ENCODE measurements at regions not wholly inside any gene's neighbourhood (a gene's known extent, or its start where the extent isn't known, plus 50 kb on each side); places are given as distances from the start of the nearest gene placed in this dataset.

DNA sequence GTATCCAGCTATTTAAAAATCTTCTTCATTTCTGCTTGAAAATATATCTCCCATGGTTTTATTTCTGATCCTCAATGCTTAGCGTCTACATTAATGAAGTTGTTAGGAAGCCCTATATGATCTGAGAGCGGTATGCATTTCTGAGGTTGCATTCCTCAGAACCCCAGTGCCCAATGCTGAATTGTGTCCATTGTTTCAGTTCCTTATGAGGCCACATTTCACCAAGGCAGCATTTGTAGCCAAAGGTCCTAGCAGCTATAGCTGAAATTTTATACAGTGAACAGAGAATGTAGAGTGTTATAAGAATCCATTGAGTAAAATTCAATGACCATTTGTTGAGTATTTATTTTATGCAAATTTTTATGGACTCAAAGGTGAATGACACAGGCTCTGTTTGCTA, 209.5 kb downstream of the PCDH7 start:
- no peak for ATAC-seq
- Histone ChIP-seq H3K27me3 (no peaks in the 10 kb centered on the region), H3K4me1 (no peaks in the 10 kb centered on the region), H3K9me3 (no peaks in the 10 kb centered on the region), H3K27ac (no peak overlapping the region), H3K4me3 (no peak overlapping the region), H3K36me3 (no peaks in the 10 kb centered on the region)
- intact Hi-C loops (cut with DNase I; ENCODE audit: low total_unique reads) = no loop called here
- DNase-seq = no peak
- TF ChIP-seq, protein P1, sequence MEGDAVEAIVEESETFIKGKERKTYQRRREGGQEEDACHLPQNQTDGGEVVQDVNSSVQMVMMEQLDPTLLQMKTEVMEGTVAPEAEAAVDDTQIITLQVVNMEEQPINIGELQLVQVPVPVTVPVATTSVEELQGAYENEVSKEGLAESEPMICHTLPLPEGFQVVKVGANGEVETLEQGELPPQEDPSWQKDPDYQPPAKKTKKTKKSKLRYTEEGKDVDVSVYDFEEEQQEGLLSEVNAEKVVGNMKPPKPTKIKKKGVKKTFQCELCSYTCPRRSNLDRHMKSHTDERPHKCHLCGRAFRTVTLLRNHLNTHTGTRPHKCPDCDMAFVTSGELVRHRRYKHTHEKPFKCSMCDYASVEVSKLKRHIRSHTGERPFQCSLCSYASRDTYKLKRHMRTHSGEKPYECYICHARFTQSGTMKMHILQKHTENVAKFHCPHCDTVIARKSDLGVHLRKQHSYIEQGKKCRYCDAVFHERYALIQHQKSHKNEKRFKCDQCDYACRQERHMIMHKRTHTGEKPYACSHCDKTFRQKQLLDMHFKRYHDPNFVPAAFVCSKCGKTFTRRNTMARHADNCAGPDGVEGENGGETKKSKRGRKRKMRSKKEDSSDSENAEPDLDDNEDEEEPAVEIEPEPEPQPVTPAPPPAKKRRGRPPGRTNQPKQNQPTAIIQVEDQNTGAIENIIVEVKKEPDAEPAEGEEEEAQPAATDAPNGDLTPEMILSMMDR (IDR thresholded peaks at IDR 0.05 in 4 of 5, conservative IDR thresholded peaks at IDR 0.05 in 1 of 5) = no peak
- TF ChIP-seq POLR2A (IDR thresholded peaks at IDR 0.05) = no peak
- in situ Hi-C loops (cut with MboI; ENCODE audit: low sequenced_read_pairs in 4 of 4) = no loop called here

DNA sequence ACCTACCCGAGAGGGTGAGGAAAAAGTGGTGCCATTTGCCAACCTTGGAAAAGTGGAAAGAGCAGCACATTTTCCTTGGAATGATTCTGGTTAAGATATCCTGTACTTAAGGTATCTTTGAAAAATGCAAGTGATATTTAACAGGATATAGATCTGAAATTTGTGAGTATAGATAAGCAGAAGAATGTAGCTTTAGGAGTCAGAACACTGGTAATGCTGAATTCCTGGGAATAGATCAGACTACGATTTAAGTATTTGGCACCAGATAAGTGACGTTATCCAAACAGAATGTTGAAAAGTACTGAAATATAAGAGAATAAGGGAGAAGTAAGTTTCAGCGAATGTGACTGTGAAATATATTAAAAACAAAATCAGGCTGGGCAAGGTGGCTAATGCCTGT, 210.1 kb downstream of the PCDH7 start:
- Histone ChIP-seq H3K9me3 (no peaks in the 10 kb centered on the region), H3K4me1 (no peaks in the 10 kb centered on the region), H3K36me3 (no peaks in the 10 kb centered on the region), H3K27ac (no peak overlapping the region), H3K27me3 (no peaks in the 10 kb centered on the region), H3K4me3 (no peak overlapping the region)
- intact Hi-C loops (cut with DNase I; ENCODE audit: low total_unique reads) = no loop called here
- TF ChIP-seq, protein P1 (IDR thresholded peaks at IDR 0.05 in 4 of 5, conservative IDR thresholded peaks at IDR 0.05 in 1 of 5) = no peak
- TF ChIP-seq POLR2A (IDR thresholded peaks at IDR 0.05) = no peak
- DNase-seq = no peak
- no peak for ATAC-seq
- in situ Hi-C loops (cut with MboI; ENCODE audit: low sequenced_read_pairs in 4 of 4) = no loop called here

DNA sequence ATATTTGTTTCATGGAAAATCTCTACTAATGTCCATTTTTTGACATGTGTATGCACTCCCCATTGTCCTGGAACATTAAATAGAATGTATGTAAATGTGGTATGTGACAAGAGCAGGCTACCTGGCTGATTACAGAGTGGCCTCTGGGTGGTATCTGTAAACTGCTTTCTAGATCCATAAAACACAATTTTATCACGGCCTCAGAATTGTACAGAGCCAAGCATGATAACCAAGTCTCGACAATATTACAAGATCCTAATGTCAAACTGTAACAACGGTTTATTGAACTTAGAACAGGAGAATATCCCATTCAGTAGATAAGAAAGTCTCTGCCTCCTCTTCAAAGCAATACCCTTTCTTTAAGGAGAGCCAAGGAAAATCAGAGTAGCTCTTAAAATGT, 212.4 kb downstream of the PCDH7 start:
- no peak for ATAC-seq
- H3K27ac ChIP-seq = no peak overlapping the region
- no peak for DNase-seq
- in situ Hi-C loops (cut with MboI; ENCODE audit: low sequenced_read_pairs in 4 of 4) = no loop called here
- intact Hi-C loops (cut with DNase I; ENCODE audit: low total_unique reads) = no loop called here
- TF ChIP-seq POLR2A (IDR thresholded peaks at IDR 0.05) = no peak
- TF ChIP-seq, protein P1 (IDR thresholded peaks at IDR 0.05 in 4 of 5, conservative IDR thresholded peaks at IDR 0.05 in 1 of 5) = no peak
- no peaks in the 10 kb centered on the region for H3K36me3 ChIP-seq
- H3K27me3 ChIP-seq = no peaks in the 10 kb centered on the region
- H3K4me3 ChIP-seq = no peak overlapping the region
- H3K4me1 ChIP-seq = no peaks in the 10 kb centered on the region
- H3K9me3 ChIP-seq = no peaks in the 10 kb centered on the region

DNA sequence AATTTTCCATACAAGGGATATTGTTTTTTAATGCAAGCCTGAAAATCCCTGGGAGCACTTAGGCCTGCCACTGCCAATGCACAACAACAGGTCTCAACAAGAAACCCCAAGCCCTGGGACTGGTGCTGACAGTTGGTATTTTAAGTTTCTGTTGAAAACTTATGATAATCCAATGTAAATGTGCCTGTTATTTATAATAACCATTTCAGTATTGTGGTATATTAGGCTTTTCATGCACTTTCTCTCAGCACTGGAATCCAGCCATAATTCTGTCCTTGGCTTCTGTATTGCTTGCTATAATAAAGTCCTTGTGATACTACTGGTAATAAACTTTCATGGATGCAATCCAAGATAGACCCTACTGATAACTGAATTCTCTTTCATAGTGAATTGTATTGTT, 218.9 kb downstream of the PCDH7 start:
- ATAC-seq (no peak), DNase-seq (no peak)
- in situ Hi-C loops (cut with MboI; ENCODE audit: low sequenced_read_pairs in 4 of 4) (no loop called here), intact Hi-C loops (cut with DNase I; ENCODE audit: low total_unique reads) (no loop called here)
- Histone ChIP-seq H3K27ac (no peak overlapping the region), H3K4me1 (no peaks in the 10 kb centered on the region), H3K36me3 (no peaks in the 10 kb centered on the region), H3K27me3 (no peaks in the 10 kb centered on the region), H3K9me3 (no peaks in the 10 kb centered on the region), H3K4me3 (no peak overlapping the region)
- TF ChIP-seq, protein P1 (IDR thresholded peaks at IDR 0.05 in 4 of 5, conservative IDR thresholded peaks at IDR 0.05 in 1 of 5) = no peak
- no peak for TF ChIP-seq POLR2A (IDR thresholded peaks at IDR 0.05)

DNA sequence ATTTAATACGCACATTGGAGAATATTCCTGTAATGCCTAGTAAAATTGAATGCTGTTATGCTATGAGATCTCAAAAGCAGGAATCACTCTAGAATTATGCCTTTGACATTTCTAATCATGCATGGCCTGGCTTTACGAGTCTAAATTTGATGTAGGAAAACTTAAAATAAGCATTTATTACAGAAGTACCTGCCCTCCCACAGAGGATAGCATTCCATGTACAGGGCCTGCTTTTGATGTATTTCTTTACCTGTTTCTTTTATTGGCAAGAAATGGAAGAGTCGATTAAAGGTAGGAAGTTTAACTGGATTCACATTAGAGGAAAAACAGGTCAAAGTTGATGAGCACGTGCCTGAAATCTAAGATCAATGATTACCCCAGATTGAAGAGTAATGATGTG, 219.5 kb downstream of the PCDH7 start:
- ATAC-seq (no peak), DNase-seq (no peak)
- Histone ChIP-seq H3K4me3 (no peak overlapping the region), H3K4me1 (no peaks in the 10 kb centered on the region), H3K27ac (no peak overlapping the region), H3K9me3 (no peaks in the 10 kb centered on the region), H3K36me3 (no peaks in the 10 kb centered on the region), H3K27me3 (no peaks in the 10 kb centered on the region)
- in situ Hi-C loops (cut with MboI; ENCODE audit: low sequenced_read_pairs in 4 of 4) = no loop called here
- TF ChIP-seq, protein P1 (IDR thresholded peaks at IDR 0.05 in 4 of 5, conservative IDR thresholded peaks at IDR 0.05 in 1 of 5) = no peak
- no peak for TF ChIP-seq POLR2A (IDR thresholded peaks at IDR 0.05)
- intact Hi-C loops (cut with DNase I; ENCODE audit: low total_unique reads) = no loop called here
